ENCODE measurements at regions not wholly inside any gene's neighbourhood (a gene's known extent, or its start where the extent isn't known, plus 50 kb on each side); places are given as distances from the start of the nearest gene placed in this dataset.

- ATAC-seq (ENCODE audit: insufficient read depth, low FRiP score) = no peak
- H3K27ac ChIP-seq (ENCODE audit: low read depth in 1 of 2, low read length in 1 of 2) = no peak overlapping the region
- TF ChIP-seq, protein P1, sequence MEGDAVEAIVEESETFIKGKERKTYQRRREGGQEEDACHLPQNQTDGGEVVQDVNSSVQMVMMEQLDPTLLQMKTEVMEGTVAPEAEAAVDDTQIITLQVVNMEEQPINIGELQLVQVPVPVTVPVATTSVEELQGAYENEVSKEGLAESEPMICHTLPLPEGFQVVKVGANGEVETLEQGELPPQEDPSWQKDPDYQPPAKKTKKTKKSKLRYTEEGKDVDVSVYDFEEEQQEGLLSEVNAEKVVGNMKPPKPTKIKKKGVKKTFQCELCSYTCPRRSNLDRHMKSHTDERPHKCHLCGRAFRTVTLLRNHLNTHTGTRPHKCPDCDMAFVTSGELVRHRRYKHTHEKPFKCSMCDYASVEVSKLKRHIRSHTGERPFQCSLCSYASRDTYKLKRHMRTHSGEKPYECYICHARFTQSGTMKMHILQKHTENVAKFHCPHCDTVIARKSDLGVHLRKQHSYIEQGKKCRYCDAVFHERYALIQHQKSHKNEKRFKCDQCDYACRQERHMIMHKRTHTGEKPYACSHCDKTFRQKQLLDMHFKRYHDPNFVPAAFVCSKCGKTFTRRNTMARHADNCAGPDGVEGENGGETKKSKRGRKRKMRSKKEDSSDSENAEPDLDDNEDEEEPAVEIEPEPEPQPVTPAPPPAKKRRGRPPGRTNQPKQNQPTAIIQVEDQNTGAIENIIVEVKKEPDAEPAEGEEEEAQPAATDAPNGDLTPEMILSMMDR (IDR thresholded peaks at IDR 0.05; ENCODE audit: control extremely low read depth, extremely low read depth) = no peak
- no peak overlapping the region for H3K4me3 ChIP-seq
- peaks cover 0 to 1% (median 0%) of the 10 kb centered on the region in 4 donors for H3K9me3 ChIP-seq (ENCODE audit: control insufficient read depth in 4 of 4, insufficient read depth in 3 of 4, low read length in 3 of 4)
- WGBS, 2 donors = 54 to 83% methylated on average over 1 of the region's 1 CpG
- H3K9ac ChIP-seq (ENCODE audit: insufficient read depth in 1 of 2, low read length in 2 of 2) = no peak overlapping the region
- DNase-seq = no peak
- H3K4me1 ChIP-seq (ENCODE audit: control insufficient read depth in 5 of 5, insufficient read depth in 5 of 5, low read length in 5 of 5) = no peaks in the 10 kb centered on the region
- H3K27me3 ChIP-seq (ENCODE audit: control insufficient read depth in 3 of 3, insufficient read depth in 3 of 3, low read length in 2 of 3) = peaks cover 0 to 6% (median 0%) of the 10 kb centered on the region in 3 donors
- no peaks in the 10 kb centered on the region for H3K36me3 ChIP-seq (ENCODE audit: control insufficient read depth in 4 of 4, insufficient read depth in 4 of 4, low read length in 4 of 4)
These were observed 269.7 kb upstream of the ASIC2 start for GRCh38 chr17:33562792-33563191.

DNA sequence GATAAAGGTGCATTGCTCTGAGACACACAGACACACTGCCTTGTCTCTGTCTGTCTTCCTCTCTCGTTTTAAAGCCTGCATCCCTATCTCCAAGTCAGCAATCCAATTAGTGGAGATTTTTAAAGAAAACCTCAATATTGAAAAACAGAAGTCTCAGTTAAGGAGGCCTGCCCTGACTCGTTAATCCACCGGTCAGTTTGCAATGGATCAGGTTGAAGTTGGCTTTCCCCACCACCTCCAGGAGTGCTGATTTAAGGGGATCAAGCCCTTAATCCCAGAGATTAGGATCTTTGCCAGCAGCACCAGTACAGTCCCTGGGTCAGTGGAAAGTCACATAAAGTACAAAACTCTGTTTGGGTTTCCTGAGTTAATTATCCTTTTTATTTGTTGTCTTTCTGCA is 271.1 kb upstream of the ASIC2 start:
- WGBS, 2 donors = 77 to 86% methylated on average over 3 of the region's 3 CpGs
- H3K9me3 ChIP-seq (ENCODE audit: control insufficient read depth in 4 of 4, insufficient read depth in 3 of 4, low read length in 3 of 4) = no peaks in the 10 kb centered on the region
- no peak overlapping the region for H3K9ac ChIP-seq (ENCODE audit: insufficient read depth in 1 of 2, low read length in 2 of 2)
- no peaks in the 10 kb centered on the region for H3K36me3 ChIP-seq (ENCODE audit: control insufficient read depth in 4 of 4, insufficient read depth in 4 of 4, low read length in 4 of 4)
- TF ChIP-seq, protein P1 (IDR thresholded peaks at IDR 0.05; ENCODE audit: control extremely low read depth, extremely low read depth) = no peak
- DNase-seq = no peak
- H3K27ac ChIP-seq (ENCODE audit: low read depth in 1 of 2, low read length in 1 of 2) = no peak overlapping the region
- peaks cover 0 to 6% (median 0%) of the 10 kb centered on the region in 3 donors for H3K27me3 ChIP-seq (ENCODE audit: control insufficient read depth in 3 of 3, insufficient read depth in 3 of 3, low read length in 2 of 3)
- H3K4me1 ChIP-seq (ENCODE audit: control insufficient read depth in 5 of 5, insufficient read depth in 5 of 5, low read length in 5 of 5) = no peaks in the 10 kb centered on the region
- no peak overlapping the region for H3K4me3 ChIP-seq
- ATAC-seq (ENCODE audit: insufficient read depth, low FRiP score) = no peak

GRCh38 chr17:33567223-33567622 is 274.1 kb upstream of the ASIC2 start:
- no peak for DNase-seq
- 74 to 86% methylated on average over 3 of the region's 3 CpGs for WGBS, 2 donors

More at GRCh38 chr17:33567223-33567622, 274.1 kb upstream of the ASIC2 start:
- TF ChIP-seq, protein P1 (IDR thresholded peaks at IDR 0.05; ENCODE audit: control extremely low read depth, extremely low read depth) = no peak
- H3K27ac ChIP-seq (ENCODE audit: low read depth in 1 of 2, low read length in 1 of 2) = no peak overlapping the region
- H3K27me3 ChIP-seq (ENCODE audit: control insufficient read depth in 3 of 3, insufficient read depth in 3 of 3, low read length in 2 of 3) = peaks cover 0 to 6% (median 0%) of the 10 kb centered on the region in 3 donors
- H3K36me3 ChIP-seq (ENCODE audit: control insufficient read depth in 4 of 4, insufficient read depth in 4 of 4, low read length in 4 of 4) = no peaks in the 10 kb centered on the region
- no peak overlapping the region for H3K9ac ChIP-seq (ENCODE audit: insufficient read depth in 1 of 2, low read length in 2 of 2)
- H3K4me1 ChIP-seq (ENCODE audit: control insufficient read depth in 5 of 5, insufficient read depth in 5 of 5, low read length in 5 of 5) = no peaks in the 10 kb centered on the region
- H3K9me3 ChIP-seq (ENCODE audit: control insufficient read depth in 4 of 4, insufficient read depth in 3 of 4, low read length in 3 of 4) = peaks cover 0 to 1% (median 0%) of the 10 kb centered on the region in 4 donors
- no peak for ATAC-seq (ENCODE audit: insufficient read depth, low FRiP score)
- no peak overlapping the region for H3K4me3 ChIP-seq

Measured in lung (tissue), 11 donors.